ENCODE measurements at regions not wholly inside any gene's neighbourhood (a gene's known extent, or its start where the extent isn't known, plus 50 kb on each side); places are given as distances from the start of the nearest gene placed in this dataset.

DNA sequence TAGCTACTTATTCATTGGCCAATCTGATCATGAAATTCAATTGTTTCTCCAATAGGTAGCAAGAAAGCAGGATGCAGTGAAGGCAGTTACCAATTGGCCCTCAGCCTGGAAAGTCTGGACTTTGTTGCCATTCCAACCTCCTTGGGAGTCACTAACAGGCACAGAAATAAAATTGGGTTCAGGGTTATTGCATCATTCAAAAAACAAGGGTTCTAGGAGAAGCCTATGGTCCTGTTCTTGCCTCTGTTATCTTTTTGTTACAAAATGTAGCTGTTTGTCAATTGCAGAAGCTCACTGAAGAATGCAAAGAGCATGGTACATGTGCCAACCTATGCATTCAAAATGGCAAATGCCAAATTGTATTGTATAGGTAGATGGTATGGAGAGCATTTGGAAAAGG lies 51.0 kb upstream of the CCNG1 start:
- no peak for DNase-seq (ENCODE audit: low read depth)
- no peak overlapping the region for H3K4me3 ChIP-seq (ENCODE audit: control insufficient read depth, low read depth, low read length)
- TF ChIP-seq, protein P1, sequence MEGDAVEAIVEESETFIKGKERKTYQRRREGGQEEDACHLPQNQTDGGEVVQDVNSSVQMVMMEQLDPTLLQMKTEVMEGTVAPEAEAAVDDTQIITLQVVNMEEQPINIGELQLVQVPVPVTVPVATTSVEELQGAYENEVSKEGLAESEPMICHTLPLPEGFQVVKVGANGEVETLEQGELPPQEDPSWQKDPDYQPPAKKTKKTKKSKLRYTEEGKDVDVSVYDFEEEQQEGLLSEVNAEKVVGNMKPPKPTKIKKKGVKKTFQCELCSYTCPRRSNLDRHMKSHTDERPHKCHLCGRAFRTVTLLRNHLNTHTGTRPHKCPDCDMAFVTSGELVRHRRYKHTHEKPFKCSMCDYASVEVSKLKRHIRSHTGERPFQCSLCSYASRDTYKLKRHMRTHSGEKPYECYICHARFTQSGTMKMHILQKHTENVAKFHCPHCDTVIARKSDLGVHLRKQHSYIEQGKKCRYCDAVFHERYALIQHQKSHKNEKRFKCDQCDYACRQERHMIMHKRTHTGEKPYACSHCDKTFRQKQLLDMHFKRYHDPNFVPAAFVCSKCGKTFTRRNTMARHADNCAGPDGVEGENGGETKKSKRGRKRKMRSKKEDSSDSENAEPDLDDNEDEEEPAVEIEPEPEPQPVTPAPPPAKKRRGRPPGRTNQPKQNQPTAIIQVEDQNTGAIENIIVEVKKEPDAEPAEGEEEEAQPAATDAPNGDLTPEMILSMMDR (IDR thresholded peaks at IDR 0.05; ENCODE audit: control insufficient read depth, insufficient read depth, low read depth, low read length, missing control alignments): no peak

GRCh38 chr5:163387589-163388343 lies 49.6 kb upstream of the CCNG1 start:
- TF ChIP-seq, protein P1 (IDR thresholded peaks at IDR 0.05; ENCODE audit: control insufficient read depth, insufficient read depth, low read depth, low read length, missing control alignments): no peak
- DNase-seq (ENCODE audit: low read depth): no peak
- no peak overlapping the region for H3K4me3 ChIP-seq (ENCODE audit: control insufficient read depth, low read depth, low read length)

All from AG09309 (cell line).